HG02610 (cell line): ENCODE measurements at regions not wholly inside any gene's neighbourhood (a gene's known extent, or its start where the extent isn't known, plus 50 kb on each side); places are given as distances from the start of the nearest gene placed in this dataset.
"Not testable (repeated sequence)": the region's sequence is repeated elsewhere in the genome, so short reads cannot be mapped to it uniquely, and the experiment has no call there.

ENCODE experiments used
- ATAC-seq: cut with Tn5 transposase; IDR thresholded peaks from one replicate; pipeline ENCODE4 v1.9.1; 2021; ENCODE audit warnings: mild to moderate bottlenecking, moderate library complexity; ENCODE audit not compliant: unreplicated experiment

GRCh38 chr4:94141001-94141400 lies 66.7 kb upstream of the SMARCAD1 start:
- ATAC-seq: no peak

GRCh38 chr4:94148052-94148451 lies 59.6 kb upstream of the SMARCAD1 start:
- not testable (repeated sequence) for ATAC-seq

- no peak for ATAC-seq
These were observed 55.2 kb upstream of the SMARCAD1 start for GRCh38 chr4:94152466-94152865.

- ATAC-seq: not testable (repeated sequence)
These were observed 52.3 kb upstream of the SMARCAD1 start for GRCh38 chr4:94155404-94155803.

GRCh38 chr4:94156826-94157225 lies 50.8 kb upstream of the SMARCAD1 start:
- ATAC-seq: no peak
